ENCODE measurements at regions not wholly inside any gene's neighbourhood (a gene's known extent, or its start where the extent isn't known, plus 50 kb on each side); places are given as distances from the start of the nearest gene placed in this dataset.

DNA sequence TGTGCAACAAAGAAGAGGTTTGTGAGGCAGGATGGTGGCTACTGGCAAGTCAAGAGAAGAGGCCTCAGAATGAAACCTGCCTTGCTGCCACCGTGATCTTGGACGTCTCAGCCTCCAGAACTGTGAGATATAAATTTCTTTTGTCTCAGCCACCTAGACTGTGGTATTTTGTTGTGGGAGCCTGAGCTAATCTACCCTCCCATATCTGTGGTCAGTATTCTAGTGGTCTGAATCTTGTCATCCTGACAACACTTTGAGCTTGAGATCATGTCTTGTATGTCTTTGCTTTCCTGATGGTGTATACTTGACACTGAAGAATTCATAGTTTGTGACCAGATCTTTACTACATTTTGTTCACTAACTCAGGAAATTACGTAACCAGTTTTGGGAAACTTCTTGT lies 240.6 kb upstream of the GOLIM4 start:
- no peak for ATAC-seq
- H3K4me1 ChIP-seq = peaks cover 0 to 7% (median 3%) of the 10 kb centered on the region in 4 donors
- H3K27ac ChIP-seq = no peak overlapping the region
- H3K9me3 ChIP-seq = no peaks in the 10 kb centered on the region
- DNase-seq = no peak
- 86% methylated on average over 3 of the region's 3 CpGs for WGBS (ENCODE audit: insufficient coverage, low coverage, low lambda C conversion rate, missing lambda C conversion rate)
- H3K4me3 ChIP-seq = no peak overlapping the region
- TF ChIP-seq, protein P1, sequence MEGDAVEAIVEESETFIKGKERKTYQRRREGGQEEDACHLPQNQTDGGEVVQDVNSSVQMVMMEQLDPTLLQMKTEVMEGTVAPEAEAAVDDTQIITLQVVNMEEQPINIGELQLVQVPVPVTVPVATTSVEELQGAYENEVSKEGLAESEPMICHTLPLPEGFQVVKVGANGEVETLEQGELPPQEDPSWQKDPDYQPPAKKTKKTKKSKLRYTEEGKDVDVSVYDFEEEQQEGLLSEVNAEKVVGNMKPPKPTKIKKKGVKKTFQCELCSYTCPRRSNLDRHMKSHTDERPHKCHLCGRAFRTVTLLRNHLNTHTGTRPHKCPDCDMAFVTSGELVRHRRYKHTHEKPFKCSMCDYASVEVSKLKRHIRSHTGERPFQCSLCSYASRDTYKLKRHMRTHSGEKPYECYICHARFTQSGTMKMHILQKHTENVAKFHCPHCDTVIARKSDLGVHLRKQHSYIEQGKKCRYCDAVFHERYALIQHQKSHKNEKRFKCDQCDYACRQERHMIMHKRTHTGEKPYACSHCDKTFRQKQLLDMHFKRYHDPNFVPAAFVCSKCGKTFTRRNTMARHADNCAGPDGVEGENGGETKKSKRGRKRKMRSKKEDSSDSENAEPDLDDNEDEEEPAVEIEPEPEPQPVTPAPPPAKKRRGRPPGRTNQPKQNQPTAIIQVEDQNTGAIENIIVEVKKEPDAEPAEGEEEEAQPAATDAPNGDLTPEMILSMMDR (IDR thresholded peaks at IDR 0.05) = no peak
- TF ChIP-seq POLR2A (IDR thresholded peaks at IDR 0.05) = no peak
- no peaks in the 10 kb centered on the region for H3K27me3 ChIP-seq
- intact Hi-C loops (cut with DNase I) = no loop called here
- no peaks in the 10 kb centered on the region for H3K36me3 ChIP-seq

DNA sequence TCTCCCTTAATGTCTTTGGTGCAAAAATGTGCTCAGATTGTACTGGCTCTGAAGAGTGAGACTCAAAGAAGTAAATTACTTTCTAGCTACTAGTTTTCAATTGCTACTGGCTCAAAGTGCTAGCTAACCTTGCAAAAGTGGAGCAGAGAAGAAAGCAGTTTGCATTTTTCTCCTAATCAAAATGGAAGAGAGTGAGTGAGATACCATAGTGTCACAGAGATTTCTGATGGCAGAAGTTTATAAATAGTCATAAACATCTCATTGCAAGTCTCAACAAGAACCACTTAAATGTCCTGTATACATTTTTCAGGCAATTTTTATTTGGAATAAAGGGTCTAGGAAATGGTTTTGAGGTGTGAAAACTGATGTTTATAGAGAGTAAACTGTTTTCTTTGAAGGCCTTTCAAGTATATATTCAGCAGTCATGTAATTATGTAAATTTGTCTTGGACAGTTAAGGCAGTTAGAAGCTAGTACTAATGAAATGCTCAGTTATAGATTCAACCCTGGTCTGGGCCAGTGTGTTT lies 237.7 kb upstream of the GOLIM4 start:
- H3K9me3 ChIP-seq = no peaks in the 10 kb centered on the region
- no peaks in the 10 kb centered on the region for H3K4me1 ChIP-seq
- intact Hi-C loops (cut with DNase I) = no loop called here
- H3K27ac ChIP-seq = no peak overlapping the region
- H3K4me3 ChIP-seq = no peak overlapping the region
- no peaks in the 10 kb centered on the region for H3K27me3 ChIP-seq
- DNase-seq (no peak), ATAC-seq (no peak)
- no peaks in the 10 kb centered on the region for H3K36me3 ChIP-seq
- TF ChIP-seq, protein P1 (IDR thresholded peaks at IDR 0.05) = no peak
- no peak for TF ChIP-seq POLR2A (IDR thresholded peaks at IDR 0.05)

DNA sequence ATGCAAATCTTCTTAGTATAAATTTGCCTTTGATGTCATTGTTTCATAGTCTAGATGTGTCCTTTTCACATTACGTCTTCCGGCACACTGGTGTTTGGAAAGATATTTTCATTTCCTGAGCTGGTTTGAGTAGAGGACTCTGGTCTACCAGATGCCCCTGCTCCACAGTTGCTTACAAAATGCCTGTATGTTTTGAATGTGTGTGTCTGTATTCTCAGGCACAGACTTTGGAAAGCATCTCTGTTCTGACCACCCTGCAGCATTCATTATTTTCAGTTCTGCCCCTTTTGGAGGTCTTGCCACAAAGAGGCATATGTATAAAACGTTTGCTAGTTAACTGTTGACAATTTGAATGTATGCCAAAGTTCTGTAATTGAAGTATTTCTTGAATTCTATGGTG lies 236.0 kb upstream of the GOLIM4 start:
- Histone ChIP-seq H3K27ac (no peak overlapping the region), H3K4me1 (no peaks in the 10 kb centered on the region), H3K9me3 (no peaks in the 10 kb centered on the region), H3K36me3 (no peaks in the 10 kb centered on the region), H3K4me3 (no peak overlapping the region), H3K27me3 (no peaks in the 10 kb centered on the region)
- intact Hi-C loops (cut with DNase I) = no loop called here
- DNase-seq = no peak
- WGBS (ENCODE audit: insufficient coverage, low coverage, low lambda C conversion rate, missing lambda C conversion rate) = 50% methylated on average over 3 of the region's 3 CpGs
- ATAC-seq = no peak
- TF ChIP-seq POLR2A (IDR thresholded peaks at IDR 0.05) = no peak
- TF ChIP-seq, protein P1 (IDR thresholded peaks at IDR 0.05) = no peak

DNA sequence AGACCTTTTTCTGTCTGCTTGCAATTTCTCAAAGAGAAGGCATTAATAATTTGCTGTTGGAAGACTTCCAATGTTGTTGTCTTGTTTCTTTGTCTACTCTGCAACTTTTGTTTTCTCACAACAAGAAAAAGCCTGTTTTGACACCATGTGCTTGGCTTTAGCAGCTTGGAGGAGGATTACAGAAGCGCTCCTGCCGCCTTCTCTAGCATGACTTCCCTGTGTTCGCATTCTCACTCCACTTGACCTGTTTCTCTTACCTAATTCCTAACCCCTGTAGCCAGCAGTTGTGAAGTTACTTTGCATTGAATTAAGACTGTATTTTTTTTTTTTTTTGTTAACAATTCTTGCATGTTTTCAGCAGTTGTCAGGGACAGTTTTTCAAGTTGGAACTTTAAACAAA lies 235.3 kb upstream of the GOLIM4 start:
- TF ChIP-seq, protein P1 (IDR thresholded peaks at IDR 0.05) = no peak
- no peak for TF ChIP-seq POLR2A (IDR thresholded peaks at IDR 0.05)
- WGBS (ENCODE audit: insufficient coverage, low coverage, low lambda C conversion rate, missing lambda C conversion rate) = 86% methylated on average over 3 of the region's 3 CpGs

DNA sequence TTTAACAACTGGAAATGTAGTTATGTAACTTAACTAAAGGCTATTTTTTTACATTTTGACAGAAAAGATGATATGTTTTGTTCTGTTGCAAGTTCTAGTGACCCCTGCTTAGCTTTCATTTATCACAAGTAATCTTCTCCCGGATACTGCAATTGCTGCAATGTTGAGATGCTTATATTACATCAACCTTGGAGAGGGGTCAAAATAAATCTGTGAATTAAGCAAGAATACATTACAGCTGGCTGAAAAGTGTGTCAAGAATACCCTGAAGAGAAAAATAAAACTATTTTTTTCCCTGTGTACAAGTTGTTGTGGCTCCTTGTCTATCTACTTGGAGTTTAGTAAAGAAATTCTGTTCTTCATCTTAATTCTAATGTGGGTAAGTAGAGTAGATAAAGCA lies 232.1 kb upstream of the GOLIM4 start:
- no peak for ATAC-seq
- H3K27ac ChIP-seq = no peak overlapping the region
- WGBS (ENCODE audit: insufficient coverage, low coverage, low lambda C conversion rate, missing lambda C conversion rate) = 35% methylated on average over 1 of the region's 1 CpG

More for the DNA sequence above, 235.3 kb upstream of the GOLIM4 start:
- Histone ChIP-seq H3K27me3 (no peaks in the 10 kb centered on the region), H3K27ac (no peak overlapping the region), H3K36me3 (no peaks in the 10 kb centered on the region), H3K4me3 (no peak overlapping the region), H3K4me1 (no peaks in the 10 kb centered on the region), H3K9me3 (no peaks in the 10 kb centered on the region)
- intact Hi-C loops (cut with DNase I) = no loop called here
- ATAC-seq (no peak), DNase-seq (no peak)

More for the DNA sequence above, 232.1 kb upstream of the GOLIM4 start:
- no peak for DNase-seq
- H3K27me3 ChIP-seq = no peaks in the 10 kb centered on the region
- no peaks in the 10 kb centered on the region for H3K9me3 ChIP-seq
- no peaks in the 10 kb centered on the region for H3K4me1 ChIP-seq
- intact Hi-C loops (cut with DNase I) = no loop called here
- H3K36me3 ChIP-seq = no peaks in the 10 kb centered on the region
- TF ChIP-seq, protein P1 (IDR thresholded peaks at IDR 0.05) = no peak
- TF ChIP-seq POLR2A (IDR thresholded peaks at IDR 0.05) = no peak
- no peak overlapping the region for H3K4me3 ChIP-seq

Data from right lobe of liver (tissue), 6 donors.